ENCODE measurements at regions not wholly inside any gene's neighbourhood (a gene's known extent, or its start where the extent isn't known, plus 50 kb on each side); places are given as distances from the start of the nearest gene placed in this dataset.

GRCh38 chr6:80469977-80470376 lies 363.5 kb downstream of the BCKDHB start:
- Histone ChIP-seq H3K9ac (ENCODE audit: low read length in 3 of 3) (no peak overlapping the region), H3K9me3 (ENCODE audit: control insufficient read depth in 2 of 3, insufficient read depth in 1 of 3, low read length in 3 of 3) (no peaks in the 10 kb centered on the region), H3K4me3 (ENCODE audit: low read length in 3 of 3) (no peak overlapping the region), H3K27ac (ENCODE audit: low read depth in 2 of 2, low read length in 2 of 2) (no peak overlapping the region), H3K36me3 (ENCODE audit: control insufficient read depth in 2 of 3, insufficient read depth in 3 of 3, low read length in 3 of 3) (no peaks in the 10 kb centered on the region), H3K4me1 (ENCODE audit: control insufficient read depth in 2 of 3, insufficient read depth in 2 of 3, low read depth in 1 of 3, low read length in 3 of 3) (no peaks in the 10 kb centered on the region), H3K27me3 (ENCODE audit: control insufficient read depth, insufficient read depth, low read length) (no peaks in the 10 kb centered on the region)
- DNase-seq (no peak), FAIRE-seq (no peak)
- TF ChIP-seq, protein P1, sequence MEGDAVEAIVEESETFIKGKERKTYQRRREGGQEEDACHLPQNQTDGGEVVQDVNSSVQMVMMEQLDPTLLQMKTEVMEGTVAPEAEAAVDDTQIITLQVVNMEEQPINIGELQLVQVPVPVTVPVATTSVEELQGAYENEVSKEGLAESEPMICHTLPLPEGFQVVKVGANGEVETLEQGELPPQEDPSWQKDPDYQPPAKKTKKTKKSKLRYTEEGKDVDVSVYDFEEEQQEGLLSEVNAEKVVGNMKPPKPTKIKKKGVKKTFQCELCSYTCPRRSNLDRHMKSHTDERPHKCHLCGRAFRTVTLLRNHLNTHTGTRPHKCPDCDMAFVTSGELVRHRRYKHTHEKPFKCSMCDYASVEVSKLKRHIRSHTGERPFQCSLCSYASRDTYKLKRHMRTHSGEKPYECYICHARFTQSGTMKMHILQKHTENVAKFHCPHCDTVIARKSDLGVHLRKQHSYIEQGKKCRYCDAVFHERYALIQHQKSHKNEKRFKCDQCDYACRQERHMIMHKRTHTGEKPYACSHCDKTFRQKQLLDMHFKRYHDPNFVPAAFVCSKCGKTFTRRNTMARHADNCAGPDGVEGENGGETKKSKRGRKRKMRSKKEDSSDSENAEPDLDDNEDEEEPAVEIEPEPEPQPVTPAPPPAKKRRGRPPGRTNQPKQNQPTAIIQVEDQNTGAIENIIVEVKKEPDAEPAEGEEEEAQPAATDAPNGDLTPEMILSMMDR (IDR thresholded peaks at IDR 0.05; ENCODE audit: borderline replicate concordance, extremely low read depth, insufficient read depth), result no peak
- intact Hi-C loops (cut with DNase I), result no loop called here

DNA sequence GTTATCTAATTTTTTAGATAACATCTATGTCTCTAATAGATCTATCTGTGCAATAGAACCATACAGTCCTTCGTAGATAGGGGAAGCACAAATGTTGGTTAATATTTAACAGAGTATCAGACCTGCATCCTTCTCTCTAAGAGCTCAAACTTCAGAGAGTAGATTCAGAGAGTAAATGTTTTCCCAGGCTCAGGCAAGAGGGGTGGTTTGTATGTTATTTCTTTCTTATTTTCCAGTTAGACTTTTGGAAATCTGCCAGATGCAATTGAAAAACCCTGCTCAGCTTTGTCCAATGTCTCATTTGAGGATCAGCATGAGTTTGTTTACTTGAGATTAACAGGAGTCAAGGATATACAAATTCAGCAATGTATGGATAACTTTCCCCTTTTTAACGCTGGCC lies 361.9 kb downstream of the BCKDHB start:
- TF ChIP-seq, protein P1 (IDR thresholded peaks at IDR 0.05; ENCODE audit: borderline replicate concordance, extremely low read depth, insufficient read depth), result no peak
- DNase-seq, result peak in 2 of 5 donors; percentile 7 to 25
- H3K36me3 ChIP-seq (ENCODE audit: control insufficient read depth in 2 of 3, insufficient read depth in 3 of 3, low read length in 3 of 3), result no peaks in the 10 kb centered on the region
- peak; percentile 51 for FAIRE-seq
- no peaks in the 10 kb centered on the region for H3K4me1 ChIP-seq (ENCODE audit: control insufficient read depth in 2 of 3, insufficient read depth in 2 of 3, low read depth in 1 of 3, low read length in 3 of 3)
- H3K27me3 ChIP-seq (ENCODE audit: control insufficient read depth, insufficient read depth, low read length), result no peaks in the 10 kb centered on the region
- H3K9ac ChIP-seq (ENCODE audit: low read length in 3 of 3), result no peak overlapping the region
- H3K9me3 ChIP-seq (ENCODE audit: control insufficient read depth in 2 of 3, insufficient read depth in 1 of 3, low read length in 3 of 3), result no peaks in the 10 kb centered on the region
- no peak overlapping the region for H3K27ac ChIP-seq (ENCODE audit: low read depth in 2 of 2, low read length in 2 of 2)
- H3K4me3 ChIP-seq (ENCODE audit: low read length in 3 of 3), result no peak overlapping the region
- intact Hi-C loops (cut with DNase I), result no loop called here

- no peaks in the 10 kb centered on the region for H3K4me1 ChIP-seq (ENCODE audit: control insufficient read depth in 2 of 3, insufficient read depth in 2 of 3, low read depth in 1 of 3, low read length in 3 of 3)
- TF ChIP-seq, protein P1 (IDR thresholded peaks at IDR 0.05; ENCODE audit: borderline replicate concordance, extremely low read depth, insufficient read depth), result no peak
- intact Hi-C loops (cut with DNase I), result no loop called here
- no peak overlapping the region for H3K9ac ChIP-seq (ENCODE audit: low read length in 3 of 3)
- FAIRE-seq (no peak), DNase-seq (no peak)
- no peaks in the 10 kb centered on the region for H3K9me3 ChIP-seq (ENCODE audit: control insufficient read depth in 2 of 3, insufficient read depth in 1 of 3, low read length in 3 of 3)
- no peak overlapping the region for H3K4me3 ChIP-seq (ENCODE audit: low read length in 3 of 3)
- no peak overlapping the region for H3K27ac ChIP-seq (ENCODE audit: low read depth in 2 of 2, low read length in 2 of 2)
- no peaks in the 10 kb centered on the region for H3K36me3 ChIP-seq (ENCODE audit: control insufficient read depth in 2 of 3, insufficient read depth in 3 of 3, low read length in 3 of 3)
- no peaks in the 10 kb centered on the region for H3K27me3 ChIP-seq (ENCODE audit: control insufficient read depth, insufficient read depth, low read length)
These were observed 360.9 kb downstream of the BCKDHB start for GRCh38 chr6:80467408-80467807.

GRCh38 chr6:80466981-80467380 lies 360.5 kb downstream of the BCKDHB start:
- no peaks in the 10 kb centered on the region for H3K27me3 ChIP-seq (ENCODE audit: control insufficient read depth, insufficient read depth, low read length)
- H3K4me1 ChIP-seq (ENCODE audit: control insufficient read depth in 2 of 3, insufficient read depth in 2 of 3, low read depth in 1 of 3, low read length in 3 of 3), result no peaks in the 10 kb centered on the region
- TF ChIP-seq, protein P1 (IDR thresholded peaks at IDR 0.05; ENCODE audit: borderline replicate concordance, extremely low read depth, insufficient read depth), result no peak
- no peak for FAIRE-seq
- H3K36me3 ChIP-seq (ENCODE audit: control insufficient read depth in 2 of 3, insufficient read depth in 3 of 3, low read length in 3 of 3), result no peaks in the 10 kb centered on the region
- H3K27ac ChIP-seq (ENCODE audit: low read depth in 2 of 2, low read length in 2 of 2), result no peak overlapping the region
- intact Hi-C loops (cut with DNase I), result no loop called here
- no peaks in the 10 kb centered on the region for H3K9me3 ChIP-seq (ENCODE audit: control insufficient read depth in 2 of 3, insufficient read depth in 1 of 3, low read length in 3 of 3)
- no peak overlapping the region for H3K9ac ChIP-seq (ENCODE audit: low read length in 3 of 3)
- no peak for DNase-seq
- no peak overlapping the region for H3K4me3 ChIP-seq (ENCODE audit: low read length in 3 of 3)

Data from kidney (tissue), 13 donors.